GM12878 (cell line): ENCODE measurements at regions not wholly inside any gene's neighbourhood (a gene's known extent, or its start where the extent isn't known, plus 50 kb on each side); places are given as distances from the start of the nearest gene placed in this dataset.

Experiments used
- ATAC-seq: fragments of 200-7000 bp; cut with Tn5 transposase; 3 replicates; pipeline ENCODE4 v1.9.1; 2020; ENCODE audit warnings: mild to moderate bottlenecking, moderate library complexity
- BruUV-seq: library from RNA; stranded (reverse); fragments of 400-500 nt; replicated peaks from 2 replicates; lab custom pipeline; 2021; lab: Mats Ljungman, UMichigan
- CTCF ChIA-PET: fragments of 300-600 bp; sonication (Branson Sonifier 250); formaldehyde crosslinking; extraction: SDS; loops from one replicate; lab custom pipeline; 2021; ENCODE audit warnings: inconsistent platforms; lab: Yijun Ruan, JAX
- POLR2A ChIA-PET: fragments of 350-600 bp; formaldehyde crosslinking; extraction: SDS; loops from one replicate; lab custom pipeline; 2021; ENCODE audit warnings: inconsistent platforms; lab: Charles Lee
- RAD21 ChIA-PET: fragments of 300-600 bp; sonication (Branson Sonifier 250); formaldehyde crosslinking; loops from one replicate; lab custom pipeline; 2023; ENCODE audit warnings: antibody characterized with exemption; ENCODE audit not compliant: unreplicated experiment; lab: Charles Lee
- SMC1A ChIA-PET: fragments of 300-600 bp; sonication (Branson Sonifier 250); formaldehyde crosslinking; loops from one replicate; lab custom pipeline; 2023; ENCODE audit not compliant: unreplicated experiment, uncharacterized antibody; lab: Charles Lee
- DNase-seq: peaks from one replicate; pipeline ENCODE4 v3.0.0-alpha.2; 2011; ENCODE audit warnings: low read depth, low spot score
- FAIRE-seq: peaks from 3 replicates; lab custom pipeline; 2011; peaks lifted over from hg19 to GRCh38; lab: Jason Lieb, UNC
- H2AFZ ChIP-seq: 2 replicates; pipeline ENCODE4 v1.6.0; 2011; ENCODE audit warnings: low read depth, low read length, control low read depth; ENCODE audit not compliant: control insufficient read depth
- H3K27ac ChIP-seq: 2 replicates; pipeline ENCODE4 v1.5.1; 2011; ENCODE audit warnings: control low read depth; ENCODE audit not compliant: control insufficient read depth, insufficient read depth
- H3K27me3 ChIP-seq, 2 experiments: replicated peaks in 1 of 2; 2 replicates each; pipeline versions ENCODE4 v1.6.0 to v1.6.1; 2011; ENCODE audit warnings: low read length in 1 of 2; ENCODE audit not compliant: control insufficient read depth in 2 of 2, insufficient read depth in 2 of 2
- H3K36me3 ChIP-seq, 2 experiments: 2 replicates each; pipeline ENCODE4 v1.5.1; 2011; ENCODE audit warnings: low read length in 1 of 2; ENCODE audit not compliant: control insufficient read depth in 2 of 2, insufficient read depth in 2 of 2
- H3K4me1 ChIP-seq: 2 replicates; pipeline ENCODE4 v1.6.1; 2011; ENCODE audit warnings: mild to moderate bottlenecking, low read length, moderate library complexity, mixed read lengths; ENCODE audit not compliant: control insufficient read depth, insufficient read depth
- H3K4me2 ChIP-seq: 2 replicates; pipeline ENCODE4 v1.6.0; 2011; ENCODE audit warnings: control low read depth; ENCODE audit not compliant: control insufficient read depth, insufficient read depth
- H3K4me3 ChIP-seq: fragments of 200-600 bp; sonication (generic); 2 replicates; pipeline ENCODE4 v1.5.1; 2016
- H3K79me2 ChIP-seq: 2 replicates; pipeline ENCODE4 v1.6.0; 2011; ENCODE audit warnings: low read length; ENCODE audit not compliant: control insufficient read depth, insufficient read depth
- H3K9ac ChIP-seq: 2 replicates; pipeline ENCODE4 v1.8.0; 2011; ENCODE audit warnings: low read length, control low read depth, mixed read lengths; ENCODE audit not compliant: control insufficient read depth, insufficient read depth
- H3K9me3 ChIP-seq: replicated peaks from 3 replicates; pipeline ENCODE4 v1.5.1; 2011; ENCODE audit warnings: mild to moderate bottlenecking, low read length; ENCODE audit not compliant: control insufficient read depth, insufficient read depth
- H4K20me1 ChIP-seq: 2 replicates; pipeline ENCODE4 v1.6.0; 2011; ENCODE audit not compliant: control insufficient read depth, insufficient read depth
- BCL11A ChIP-seq: IDR thresholded peaks from 2 replicates; pipeline ENCODE4 v1.6.1; 2011; ENCODE audit warnings: low read depth, low read length
- CBFB ChIP-seq: IDR thresholded peaks from 2 replicates; pipeline ENCODE4 v1.6.1; 2016; ENCODE audit warnings: antibody characterized with exemption, low read depth
- CREB1 ChIP-seq: IDR thresholded peaks from 2 replicates; pipeline ENCODE4 v1.6.1; 2012; ENCODE audit warnings: low read depth, mild to moderate bottlenecking, inconsistent platforms
- EZH2 ChIP-seq: IDR thresholded peaks from 2 replicates; pipeline ENCODE4 v1.6.1; 2012; ENCODE audit warnings: low read depth, mild to moderate bottlenecking, control low read depth, inconsistent platforms, low read length, borderline replicate concordance; ENCODE audit not compliant: control insufficient read depth
- HDGF ChIP-seq: fragments of 450-650 bp; IDR thresholded peaks from 2 replicates; pipeline ENCODE4 v1.6.1; 2016; ENCODE audit warnings: antibody characterized with exemption
- NFIC ChIP-seq: IDR thresholded peaks from 2 replicates; pipeline ENCODE4 v1.6.1; 2012; ENCODE audit warnings: low read depth, mild to moderate bottlenecking, inconsistent platforms, low read length, moderate library complexity
- PAX5 ChIP-seq: IDR thresholded peaks from 2 replicates; pipeline ENCODE4 v1.6.1; 2011; ENCODE audit warnings: low read depth, low read length, borderline replicate concordance
- PRDM15 ChIP-seq: fragments of 450-650 bp; formaldehyde crosslinking; IDR thresholded peaks from 2 replicates; pipeline ENCODE4 v1.4.0; 2020; ENCODE audit warnings: mild to moderate bottlenecking, moderate library complexity
- SMAD5 ChIP-seq: IDR thresholded peaks from 2 replicates; pipeline ENCODE4 v1.6.1; 2016; ENCODE audit warnings: antibody characterized with exemption, low read depth
- SUZ12 ChIP-seq: fragments of 200-600 bp; sonication (generic); IDR thresholded peaks from one replicate; pipeline ENCODE4 v1.6.1; 2018; ENCODE audit warnings: antibody characterized with exemption, mild to moderate bottlenecking; ENCODE audit not compliant: unreplicated experiment
- ZNF207 ChIP-seq: fragments of 450-650 bp; IDR thresholded peaks from 2 replicates; pipeline ENCODE4 v1.6.1; 2014; ENCODE audit warnings: antibody characterized with exemption, mild to moderate bottlenecking, borderline replicate concordance
- ZSCAN29 ChIP-seq: fragments of 450-650 bp; IDR thresholded peaks from 2 replicates; pipeline ENCODE4 v1.6.1; 2017; ENCODE audit warnings: mild to moderate bottlenecking, moderate library complexity
- WGBS: methylation state at CpG from one replicate; pipeline ENCODE4 v1.1.6; 2016; ENCODE audit warnings: low lambda C conversion rate; ENCODE audit not compliant: insufficient replicate concordance, insufficient coverage; ENCODE audit errors: missing lambda C conversion rate; 5-methylcytosine and 5-hydroxymethylcytosine counted together
- in situ Hi-C: fragments of 300-500 bp; cut with MboI; formaldehyde crosslinking; loops from 9 replicates; pipeline ENCODE4 v1.14.3; 2018; ENCODE audit warnings: mixed read lengths
- intact Hi-C: fragments of 100-400 bp; cut with micrococcal nuclease; formaldehyde crosslinking; loops from one replicate; pipeline ENCODE4 v1.14.2; 2022; ENCODE audit not compliant: unreplicated experiment
- TF ChIP-seq, protein P1 (sequence below): fragments of 450-650 bp; IDR thresholded peaks from 2 replicates; pipeline ENCODE4 v1.6.1; 2018; ENCODE audit warnings: borderline replicate concordance, mild to moderate bottlenecking; ENCODE audit not compliant: partially characterized antibody

- 25% methylated on average over 4 of the region's 4 CpGs for WGBS
- in situ Hi-C loops = no loop called here
- no peaks in the 10 kb centered on the region for H3K36me3 ChIP-seq
- no peak for DNase-seq
- no peak for TF ChIP-seq HDGF
- no peak for TF ChIP-seq PAX5
- TF ChIP-seq, protein P1, sequence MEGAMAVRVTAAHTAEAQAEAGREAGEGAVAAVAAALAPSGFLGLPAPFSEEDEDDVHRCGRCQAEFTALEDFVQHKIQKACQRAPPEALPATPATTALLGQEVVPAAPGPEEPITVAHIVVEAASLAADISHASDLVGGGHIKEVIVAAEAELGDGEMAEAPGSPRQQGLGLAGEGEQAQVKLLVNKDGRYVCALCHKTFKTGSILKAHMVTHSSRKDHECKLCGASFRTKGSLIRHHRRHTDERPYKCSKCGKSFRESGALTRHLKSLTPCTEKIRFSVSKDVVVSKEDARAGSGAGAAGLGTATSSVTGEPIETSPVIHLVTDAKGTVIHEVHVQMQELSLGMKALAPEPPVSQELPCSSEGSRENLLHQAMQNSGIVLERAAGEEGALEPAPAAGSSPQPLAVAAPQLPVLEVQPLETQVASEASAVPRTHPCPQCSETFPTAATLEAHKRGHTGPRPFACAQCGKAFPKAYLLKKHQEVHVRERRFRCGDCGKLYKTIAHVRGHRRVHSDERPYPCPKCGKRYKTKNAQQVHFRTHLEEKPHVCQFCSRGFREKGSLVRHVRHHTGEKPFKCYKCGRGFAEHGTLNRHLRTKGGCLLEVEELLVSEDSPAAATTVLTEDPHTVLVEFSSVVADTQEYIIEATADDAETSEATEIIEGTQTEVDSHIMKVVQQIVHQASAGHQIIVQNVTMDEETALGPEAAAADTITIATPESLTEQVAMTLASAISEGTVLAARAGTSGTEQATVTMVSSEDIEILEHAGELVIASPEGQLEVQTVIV = no peak
- no peak for TF ChIP-seq BCL11A
- no peak for TF ChIP-seq EZH2
- TF ChIP-seq ZNF207 = no peak
- no peak for TF ChIP-seq SMAD5
- no peak for TF ChIP-seq NFIC
- TF ChIP-seq CBFB = no peak
- no peak for TF ChIP-seq ZSCAN29
- no peak for TF ChIP-seq SUZ12
- no peak for TF ChIP-seq CREB1
- no peak for TF ChIP-seq PRDM15 (CRISPR knock-in tag)
- TF ChIP-seq, all 136 proteins: peak for 0
- RAD21 ChIA-PET = no interaction called here
- no peaks in the 10 kb centered on the region for H3K4me1 ChIP-seq
- no peaks in the 10 kb centered on the region for H3K9me3 ChIP-seq
- no peak for FAIRE-seq
- no peaks in the 10 kb centered on the region for H3K79me2 ChIP-seq
- SMC1A ChIA-PET = no interaction called here
- BruUV-seq = no TSS peak
- H2AFZ ChIP-seq = no peak overlapping the region
- no peak overlapping the region for H3K9ac ChIP-seq
- intact Hi-C loops = no loop called here
- no peaks in the 10 kb centered on the region for H4K20me1 ChIP-seq
- POLR2A ChIA-PET = no interaction called here
- H3K4me2 ChIP-seq = no peak overlapping the region
- no peak overlapping the region for H3K27ac ChIP-seq
- H3K27me3 ChIP-seq = no peaks in the 10 kb centered on the region
- CTCF ChIA-PET = no interaction called here
- no peak for ATAC-seq
- no peak overlapping the region for H3K4me3 ChIP-seq
These were observed 725.5 kb upstream of the ZEB2 start for GRCh38 chr2:145245268-145245870.
